ENCODE measurements at regions not wholly inside any gene's neighbourhood (a gene's known extent, or its start where the extent isn't known, plus 50 kb on each side); places are given as distances from the start of the nearest gene placed in this dataset.

DNA sequence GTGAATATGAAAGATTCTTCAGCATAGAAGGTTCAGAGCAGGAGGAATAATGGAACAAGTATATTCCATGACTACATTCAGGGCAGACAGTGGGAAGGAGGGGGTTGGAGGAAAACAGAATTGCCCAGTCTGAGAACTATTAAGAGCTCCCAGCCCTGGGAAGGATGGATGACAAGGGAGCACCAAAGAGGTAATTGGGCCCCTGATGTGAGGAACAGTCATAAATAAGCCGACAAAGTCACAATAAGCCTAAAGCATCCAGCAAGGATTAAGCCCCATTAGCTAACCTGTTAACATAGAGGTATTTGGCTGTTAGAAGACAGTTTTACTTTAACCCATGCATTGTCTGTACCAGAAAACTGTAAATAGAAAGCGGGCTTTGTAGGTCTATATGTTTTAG lies 348.7 kb upstream of the SEMA6A start:
- no peak for DNase-seq
- H3K9me3 Mint-ChIP-seq: peaks cover 0 to 2% of the 10 kb centered on the region in 2 donors

DNA sequence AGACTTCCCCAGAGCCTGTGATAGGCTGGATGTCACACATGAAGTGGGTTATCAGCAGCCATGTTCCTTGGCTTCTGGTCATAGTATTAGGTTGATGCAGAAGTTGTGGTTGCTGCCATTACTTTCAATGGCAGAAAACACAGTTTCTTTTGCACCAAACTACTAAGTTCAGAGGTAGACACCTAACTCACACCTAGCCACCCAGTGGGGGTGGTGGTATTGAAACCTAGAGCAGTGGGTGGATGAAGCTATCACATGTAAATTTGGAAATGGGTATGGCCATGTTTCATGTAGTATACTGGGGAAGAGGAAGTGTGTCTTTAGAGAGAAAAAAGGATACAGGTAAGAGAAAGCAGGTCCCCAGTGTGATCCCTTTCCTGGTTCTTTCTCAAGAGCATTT lies 347.9 kb upstream of the SEMA6A start:
- ATAC-seq (replicated peaks): no peak
- no peak for DNase-seq
- no peak overlapping the region for H3K27ac Mint-ChIP-seq
- no peak overlapping the region for H3K4me3 Mint-ChIP-seq
- no peaks in the 10 kb centered on the region for H3K36me3 Mint-ChIP-seq (ENCODE audit: insufficient read depth)
- H3K27me3 Mint-ChIP-seq: no peaks in the 10 kb centered on the region
- peaks cover 6 to 7% of the 10 kb centered on the region in 2 donors for H3K9me3 Mint-ChIP-seq
- no peaks in the 10 kb centered on the region for H3K4me1 Mint-ChIP-seq (ENCODE audit: low read depth in 2 of 2)

More for the DNA sequence above, 348.7 kb upstream of the SEMA6A start:
- H3K4me3 Mint-ChIP-seq: no peak overlapping the region
- no peaks in the 10 kb centered on the region for H3K4me1 Mint-ChIP-seq (ENCODE audit: low read depth in 2 of 2)
- no peaks in the 10 kb centered on the region for H3K27me3 Mint-ChIP-seq
- H3K36me3 Mint-ChIP-seq (ENCODE audit: insufficient read depth): no peaks in the 10 kb centered on the region
- no peak for ATAC-seq (replicated peaks)
- no peak overlapping the region for H3K27ac Mint-ChIP-seq

DNA sequence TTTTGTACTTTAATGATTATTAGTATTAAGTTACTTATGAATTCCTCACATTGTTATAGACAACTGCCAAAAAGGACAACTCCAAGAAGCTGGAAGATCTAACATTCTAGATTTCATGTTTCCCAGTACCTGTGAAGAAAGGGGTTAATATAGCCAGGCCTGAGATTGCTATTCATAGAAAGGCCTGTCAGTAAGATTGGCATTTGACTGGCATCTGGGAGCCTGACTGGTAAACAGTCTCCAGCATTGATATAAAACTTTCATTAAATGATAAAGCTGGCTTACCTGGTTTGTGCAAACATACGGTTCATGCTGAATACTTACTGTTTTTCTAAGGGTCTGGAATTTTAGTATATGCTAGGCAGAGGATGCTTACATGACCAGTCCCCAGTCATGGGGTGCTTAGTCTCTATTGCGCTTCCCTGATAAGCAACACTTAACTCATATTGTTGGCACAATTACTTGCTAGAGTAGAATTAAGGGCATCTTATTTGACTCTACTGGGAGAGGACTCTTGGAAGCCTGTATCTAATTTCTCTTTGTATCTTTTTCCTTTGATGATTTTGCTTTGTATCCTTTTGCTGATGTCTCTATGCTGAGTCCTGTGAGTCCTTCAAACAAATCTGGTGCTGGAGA lies 340.4 kb upstream of the SEMA6A start:
- Mint-ChIP-seq H3K4me3 (no peak overlapping the region), H3K36me3 (ENCODE audit: insufficient read depth) (no peaks in the 10 kb centered on the region), H3K27ac (no peak overlapping the region), H3K27me3 (no peaks in the 10 kb centered on the region), H3K4me1 (ENCODE audit: low read depth in 2 of 2) (no peaks in the 10 kb centered on the region), H3K9me3 (peaks cover 7 to 15% of the 10 kb centered on the region in 2 donors)
- no peak for ATAC-seq (replicated peaks)
- no peak for DNase-seq

DNA sequence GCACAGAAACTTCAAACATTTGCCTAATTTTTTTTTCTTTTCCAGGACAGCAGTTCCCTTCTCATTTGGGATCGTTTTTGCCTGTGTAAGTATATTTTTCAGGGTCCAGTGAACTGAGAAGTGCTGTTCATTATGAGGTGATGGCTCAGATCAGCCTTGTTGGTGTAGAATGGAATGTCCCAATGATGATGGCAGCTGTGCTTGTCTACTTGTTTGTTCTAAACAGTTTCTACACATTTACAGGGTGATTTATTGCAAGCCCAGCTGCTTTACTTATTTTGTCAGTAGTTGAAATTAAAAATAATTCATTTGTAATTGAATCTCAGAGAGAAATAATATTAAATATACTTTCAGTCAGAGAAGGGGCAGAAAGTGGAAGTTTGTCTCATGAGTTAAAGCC lies 337.6 kb upstream of the SEMA6A start:
- Mint-ChIP-seq H3K9me3 (peaks cover 0 to 10% of the 10 kb centered on the region in 2 donors), H3K27ac (no peak overlapping the region), H3K27me3 (no peaks in the 10 kb centered on the region), H3K4me3 (no peak overlapping the region), H3K36me3 (ENCODE audit: insufficient read depth) (no peaks in the 10 kb centered on the region), H3K4me1 (ENCODE audit: low read depth in 2 of 2) (no peaks in the 10 kb centered on the region)
- DNase-seq: no peak
- ATAC-seq (replicated peaks): no peak

DNA sequence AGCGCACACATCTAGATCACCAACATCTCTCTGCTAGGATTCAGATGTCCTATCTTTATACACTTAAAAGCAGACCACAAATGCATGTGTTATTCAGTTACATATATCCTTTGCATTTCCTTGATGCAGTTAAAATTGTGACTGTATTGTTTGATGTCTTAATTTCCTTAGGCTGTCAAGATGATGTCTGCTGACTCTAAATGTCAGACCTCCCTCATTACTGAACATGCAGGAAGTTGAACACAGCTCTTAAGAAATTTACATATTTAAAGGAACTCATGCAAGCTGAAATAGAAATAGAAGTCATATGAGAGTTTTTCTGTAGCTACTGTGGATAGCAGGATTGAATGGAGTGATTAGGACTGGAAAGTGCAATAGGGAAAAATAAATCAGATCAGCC lies 336.5 kb upstream of the SEMA6A start:
- H3K27me3 Mint-ChIP-seq: no peaks in the 10 kb centered on the region
- no peak overlapping the region for H3K4me3 Mint-ChIP-seq
- DNase-seq (no peak), ATAC-seq (replicated peaks) (no peak)
- no peaks in the 10 kb centered on the region for H3K36me3 Mint-ChIP-seq (ENCODE audit: insufficient read depth)
- no peaks in the 10 kb centered on the region for H3K4me1 Mint-ChIP-seq (ENCODE audit: low read depth in 2 of 2)
- H3K9me3 Mint-ChIP-seq: peaks cover 3 to 8% of the 10 kb centered on the region in 2 donors
- no peak overlapping the region for H3K27ac Mint-ChIP-seq

DNA sequence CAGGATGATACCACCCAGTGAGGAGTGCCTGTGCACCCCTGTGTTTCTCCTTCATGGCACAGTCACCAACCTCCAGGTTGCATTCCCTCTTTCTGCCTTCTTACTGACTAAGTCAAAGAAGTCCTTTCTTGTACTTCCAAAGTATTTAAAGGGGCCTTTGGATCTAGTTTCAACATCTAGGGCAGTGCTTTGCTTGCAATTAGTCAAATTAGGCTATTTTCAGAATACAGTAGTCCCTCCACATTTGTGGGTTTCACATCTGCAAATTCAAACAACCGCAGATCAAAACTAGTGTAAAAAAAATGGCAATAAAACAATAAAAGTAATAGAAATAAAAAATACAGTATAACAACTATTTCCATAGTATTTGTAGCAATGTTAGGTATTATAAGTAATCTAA lies 333.9 kb upstream of the SEMA6A start:
- Mint-ChIP-seq H3K27ac (no peak overlapping the region), H3K27me3 (no peaks in the 10 kb centered on the region), H3K4me1 (ENCODE audit: low read depth in 2 of 2) (no peaks in the 10 kb centered on the region), H3K36me3 (ENCODE audit: insufficient read depth) (no peaks in the 10 kb centered on the region), H3K4me3 (no peak overlapping the region), H3K9me3 (peaks cover 2 to 8% of the 10 kb centered on the region in 2 donors)
- DNase-seq (no peak), ATAC-seq (replicated peaks) (no peak)

DNA sequence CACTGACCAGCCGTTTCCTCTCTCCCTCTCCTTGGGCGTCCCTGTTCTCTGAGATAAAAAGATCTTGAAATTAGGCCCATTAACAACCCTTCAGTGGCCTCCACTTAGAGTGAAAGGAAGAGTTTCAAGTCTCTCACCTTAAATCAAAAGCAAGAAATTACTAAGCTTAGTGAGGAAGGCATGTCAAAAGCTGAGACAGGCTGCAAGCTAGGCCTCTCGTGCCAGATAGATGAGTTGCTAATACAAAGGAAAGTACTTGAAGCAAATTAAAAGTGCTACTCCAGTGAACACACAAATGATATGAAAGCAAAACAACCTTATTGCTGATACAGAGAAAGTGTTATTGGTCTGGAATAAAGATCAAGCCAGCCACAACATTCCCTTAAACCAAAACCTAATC lies 331.3 kb upstream of the SEMA6A start:
- ATAC-seq (replicated peaks) (no peak), DNase-seq (no peak)
- Mint-ChIP-seq H3K9me3 (peaks cover 0 to 8% of the 10 kb centered on the region in 2 donors), H3K36me3 (ENCODE audit: insufficient read depth) (no peaks in the 10 kb centered on the region), H3K4me3 (no peak overlapping the region), H3K4me1 (ENCODE audit: low read depth in 2 of 2) (no peaks in the 10 kb centered on the region), H3K27me3 (no peaks in the 10 kb centered on the region), H3K27ac (no peak overlapping the region)

DNA sequence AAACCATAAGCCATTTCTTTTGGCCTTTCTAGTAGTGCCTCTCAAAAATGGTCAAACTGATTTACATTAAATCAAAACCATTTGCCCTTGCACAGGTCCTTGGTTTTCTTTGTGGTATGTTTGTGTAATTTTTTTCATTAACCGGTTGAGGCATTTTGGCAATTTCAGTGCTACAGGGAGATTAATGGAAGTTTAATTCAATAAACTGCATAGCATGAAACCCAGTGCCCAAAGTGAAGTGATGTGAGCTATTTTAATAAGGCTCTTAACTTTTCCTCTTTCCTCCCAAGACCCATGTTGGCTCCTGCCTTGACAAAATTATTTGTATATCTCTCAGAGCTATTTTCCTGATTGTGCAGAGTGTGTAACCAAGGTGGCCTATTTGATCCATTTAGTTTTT lies 326.2 kb upstream of the SEMA6A start:
- H3K4me1 Mint-ChIP-seq (ENCODE audit: low read depth in 2 of 2): no peaks in the 10 kb centered on the region
- H3K27me3 Mint-ChIP-seq: no peaks in the 10 kb centered on the region
- no peak overlapping the region for H3K4me3 Mint-ChIP-seq
- no peaks in the 10 kb centered on the region for H3K36me3 Mint-ChIP-seq (ENCODE audit: insufficient read depth)
- DNase-seq (no peak), ATAC-seq (replicated peaks) (no peak)
- H3K9me3 Mint-ChIP-seq: peaks cover 0 to 2% of the 10 kb centered on the region in 2 donors
- H3K27ac Mint-ChIP-seq: no peak overlapping the region

DNA sequence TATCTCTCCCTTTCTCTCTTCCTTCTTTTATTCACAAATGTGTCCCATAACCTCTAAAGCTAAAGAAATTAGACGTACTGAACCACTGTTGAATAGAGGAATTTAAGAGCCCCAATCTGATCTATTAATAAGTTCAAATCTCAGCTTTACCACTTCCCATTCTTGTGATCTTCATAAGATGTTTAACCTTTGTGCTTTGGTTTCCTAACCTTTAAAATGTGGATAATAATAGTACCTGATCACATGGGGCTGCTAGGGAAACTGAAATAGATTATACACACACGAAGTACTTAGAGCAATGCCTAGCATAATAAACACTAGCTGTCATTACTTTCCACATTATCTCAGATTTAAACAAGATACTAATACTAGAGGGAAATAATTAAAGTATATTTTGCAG lies 324.3 kb upstream of the SEMA6A start:
- Mint-ChIP-seq H3K4me1 (ENCODE audit: low read depth in 2 of 2) (no peaks in the 10 kb centered on the region), H3K4me3 (no peak overlapping the region), H3K36me3 (ENCODE audit: insufficient read depth) (no peaks in the 10 kb centered on the region), H3K27me3 (no peaks in the 10 kb centered on the region), H3K27ac (no peak overlapping the region), H3K9me3 (no peaks in the 10 kb centered on the region)
- ATAC-seq (replicated peaks): no peak
- DNase-seq: no peak

DNA sequence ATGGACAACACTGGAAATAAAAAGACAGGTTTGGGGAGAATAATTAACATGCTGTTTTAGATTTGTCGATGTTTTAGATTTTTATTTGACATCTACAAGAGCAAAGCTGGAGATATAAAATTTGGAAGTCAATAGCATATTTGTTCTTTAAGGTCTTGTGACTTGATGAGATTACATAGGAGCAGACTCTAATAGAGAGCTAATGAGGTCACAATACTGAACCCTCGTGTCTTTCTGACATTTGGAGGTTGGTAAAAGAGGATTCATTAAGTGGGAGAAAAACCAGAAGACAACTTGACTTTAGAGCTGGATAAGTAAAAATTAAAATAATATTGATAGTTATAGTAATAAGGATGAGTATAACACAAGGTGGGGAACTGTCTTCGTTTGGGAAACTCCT lies 322.7 kb upstream of the SEMA6A start:
- H3K27ac Mint-ChIP-seq: no peak overlapping the region
- DNase-seq (no peak), ATAC-seq (replicated peaks) (no peak)
- no peaks in the 10 kb centered on the region for H3K9me3 Mint-ChIP-seq
- no peaks in the 10 kb centered on the region for H3K27me3 Mint-ChIP-seq
- H3K4me3 Mint-ChIP-seq: no peak overlapping the region
- H3K36me3 Mint-ChIP-seq (ENCODE audit: insufficient read depth): no peaks in the 10 kb centered on the region
- no peaks in the 10 kb centered on the region for H3K4me1 Mint-ChIP-seq (ENCODE audit: low read depth in 2 of 2)

DNA sequence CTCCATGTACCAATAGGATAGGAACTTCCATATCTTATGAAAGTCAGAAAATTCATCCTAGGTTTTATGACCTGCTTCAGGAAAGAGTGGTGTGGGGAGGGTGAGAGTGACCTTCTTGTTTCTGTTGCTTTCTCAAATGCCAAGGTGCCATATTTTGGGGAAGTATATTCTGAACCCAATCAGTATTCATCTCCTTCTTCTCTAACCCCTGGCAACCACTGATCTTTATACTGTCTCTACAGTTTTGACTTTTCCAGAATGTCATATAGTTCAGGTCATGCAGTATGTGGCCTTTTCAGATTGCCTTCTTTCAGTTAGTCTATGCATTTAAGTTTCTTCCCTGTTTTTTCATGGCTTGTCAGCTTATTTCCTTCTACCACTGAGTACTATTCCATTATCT lies 321.4 kb upstream of the SEMA6A start:
- DNase-seq: no peak
- ATAC-seq (replicated peaks): no peak
- Mint-ChIP-seq H3K27me3 (no peaks in the 10 kb centered on the region), H3K9me3 (no peaks in the 10 kb centered on the region), H3K36me3 (ENCODE audit: insufficient read depth) (no peaks in the 10 kb centered on the region), H3K4me1 (ENCODE audit: low read depth in 2 of 2) (no peaks in the 10 kb centered on the region), H3K4me3 (no peak overlapping the region), H3K27ac (no peak overlapping the region)

DNA sequence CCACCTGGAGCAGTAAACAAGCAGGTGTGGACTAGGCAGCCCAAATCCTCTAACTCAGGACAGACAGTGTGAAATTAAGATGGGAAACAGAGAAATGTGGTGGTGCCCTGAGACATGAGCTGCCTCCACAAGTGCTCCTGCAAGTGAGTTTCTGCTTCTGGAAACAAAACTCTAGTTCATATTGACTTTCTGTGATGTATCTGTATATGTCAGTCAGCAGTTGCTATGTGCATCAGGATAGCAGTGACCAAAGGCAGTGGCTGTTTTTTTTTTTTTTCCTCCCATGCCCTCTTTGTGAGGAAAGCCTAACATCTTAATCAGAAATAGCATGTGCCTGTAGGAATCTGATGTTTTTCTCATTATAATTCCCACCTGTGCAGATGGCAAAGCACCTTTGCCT lies 318.4 kb upstream of the SEMA6A start:
- no peak overlapping the region for H3K4me3 Mint-ChIP-seq

DNA sequence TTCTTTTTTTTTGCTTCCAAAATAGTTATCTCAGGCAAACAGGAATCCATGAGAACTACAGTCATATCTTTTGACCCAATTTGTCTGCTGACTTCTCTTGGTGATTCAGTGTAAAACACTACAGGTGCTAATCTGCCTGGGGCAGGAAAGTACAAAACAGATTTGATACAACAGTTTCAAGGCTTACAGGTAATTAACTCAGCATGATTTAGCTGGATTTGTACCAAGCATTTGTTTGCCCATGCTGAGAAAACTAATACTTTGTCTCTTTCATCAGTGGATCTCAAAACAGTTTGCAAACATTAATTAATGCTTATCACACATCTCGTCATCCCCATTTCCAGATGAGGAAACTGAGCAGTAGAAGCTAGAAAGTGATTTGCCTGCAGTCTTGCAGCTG lies 312.5 kb upstream of the SEMA6A start:
- H3K27ac Mint-ChIP-seq: no peak overlapping the region
- no peaks in the 10 kb centered on the region for H3K27me3 Mint-ChIP-seq
- no peak for DNase-seq
- peaks cover 0 to 1% of the 10 kb centered on the region in 2 donors for H3K9me3 Mint-ChIP-seq
- no peaks in the 10 kb centered on the region for H3K4me1 Mint-ChIP-seq (ENCODE audit: low read depth in 2 of 2)
- peaks cover 2% of the 10 kb centered on the region for H3K36me3 Mint-ChIP-seq (ENCODE audit: insufficient read depth)
- no peak overlapping the region for H3K4me3 Mint-ChIP-seq
- ATAC-seq (replicated peaks): no peak

More for the DNA sequence above, 318.4 kb upstream of the SEMA6A start:
- no peaks in the 10 kb centered on the region for H3K36me3 Mint-ChIP-seq (ENCODE audit: insufficient read depth)
- no peaks in the 10 kb centered on the region for H3K9me3 Mint-ChIP-seq
- ATAC-seq (replicated peaks) (no peak), DNase-seq (no peak)
- H3K27ac Mint-ChIP-seq: no peak overlapping the region
- no peaks in the 10 kb centered on the region for H3K4me1 Mint-ChIP-seq (ENCODE audit: low read depth in 2 of 2)
- H3K27me3 Mint-ChIP-seq: no peaks in the 10 kb centered on the region

DNA sequence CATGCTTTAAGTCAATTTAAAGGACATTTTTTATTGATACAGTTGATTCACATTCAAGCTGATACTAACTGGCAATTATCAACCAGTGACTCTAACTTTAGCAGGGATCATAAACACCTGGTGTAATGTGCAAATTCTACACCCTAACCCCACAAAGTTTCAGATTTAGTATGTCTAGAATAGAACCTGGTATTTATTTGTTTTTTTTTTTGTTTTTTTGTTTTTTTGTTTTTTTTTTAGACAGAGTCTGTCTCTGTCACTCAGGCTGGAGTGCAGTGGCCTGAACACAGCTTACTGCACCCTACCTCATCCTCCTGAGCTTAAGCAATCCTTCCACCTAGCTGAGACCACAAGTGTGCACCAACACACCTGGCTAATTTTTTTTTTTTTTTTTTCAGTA lies 311.2 kb upstream of the SEMA6A start:
- Mint-ChIP-seq H3K36me3 (ENCODE audit: insufficient read depth) (peaks cover 2% of the 10 kb centered on the region), H3K27ac (no peak overlapping the region), H3K4me1 (ENCODE audit: low read depth in 2 of 2) (no peaks in the 10 kb centered on the region), H3K9me3 (peaks cover 3 to 9% of the 10 kb centered on the region in 2 donors), H3K27me3 (no peaks in the 10 kb centered on the region), H3K4me3 (no peak overlapping the region)
- ATAC-seq (replicated peaks) (no peak), DNase-seq (no peak)

DNA sequence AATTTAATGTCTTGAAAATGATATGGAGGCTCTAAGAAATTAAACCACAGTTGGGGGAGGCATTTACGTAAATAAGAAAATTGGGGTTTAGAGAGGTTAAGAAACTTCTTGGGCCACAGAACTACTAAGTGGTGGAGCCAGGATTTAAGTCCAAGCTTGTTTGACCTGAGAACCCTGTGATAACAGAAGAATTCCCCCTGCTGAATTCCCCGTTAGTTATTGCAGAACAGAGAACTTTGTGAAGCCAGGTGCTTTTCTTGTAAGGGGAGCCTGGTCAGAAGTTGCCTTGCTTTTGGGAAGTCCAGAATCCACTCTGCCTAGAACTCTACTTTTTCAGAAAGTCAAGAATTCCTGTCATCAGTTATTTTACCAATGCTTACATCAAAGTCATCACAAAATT lies 309.3 kb upstream of the SEMA6A start:
- Mint-ChIP-seq H3K4me3 (no peak overlapping the region), H3K4me1 (ENCODE audit: low read depth in 2 of 2) (no peaks in the 10 kb centered on the region), H3K27me3 (no peaks in the 10 kb centered on the region), H3K9me3 (peaks cover 3 to 9% of the 10 kb centered on the region in 2 donors), H3K36me3 (ENCODE audit: insufficient read depth) (peaks cover 2% of the 10 kb centered on the region), H3K27ac (no peak overlapping the region)
- DNase-seq (no peak), ATAC-seq (replicated peaks) (no peak)
